ENCODE measurements at regions not wholly inside any gene's neighbourhood (a gene's known extent, or its start where the extent isn't known, plus 50 kb on each side); places are given as distances from the start of the nearest gene placed in this dataset.
"Not testable (repeated sequence)": the region's sequence is repeated elsewhere in the genome, so short reads cannot be mapped to it uniquely, and the experiment has no call there.

GRCh38 chr7:3114917-3115316 lies 71.2 kb upstream of the CARD11 start:
- no peak for TF ChIP-seq SUZ12 (IDR thresholded peaks at IDR 0.05)
- no peak for TF ChIP-seq LEF1 (IDR thresholded peaks at IDR 0.05; ENCODE audit: borderline replicate concordance)
- no peak for TF ChIP-seq FOXM1 (IDR thresholded peaks at IDR 0.05; ENCODE audit: borderline replicate concordance)
- TF ChIP-seq BHLHE40 (IDR thresholded peaks at IDR 0.05; ENCODE audit: borderline replicate concordance) = no peak
- TF ChIP-seq FOXA1 (IDR thresholded peaks at IDR 0.05) = no peak
- no peak for TF ChIP-seq ARNT (IDR thresholded peaks at IDR 0.05)
- TF ChIP-seq SP1 (IDR thresholded peaks at IDR 0.05) = no peak
- TF ChIP-seq HDGF (IDR thresholded peaks at IDR 0.05; ENCODE audit: borderline replicate concordance) = no peak
- no peak for TF ChIP-seq PKNOX1 (IDR thresholded peaks at IDR 0.05)
- no peak for TF ChIP-seq ELF4 (IDR thresholded peaks at IDR 0.05)
- CTCF ChIA-PET = no interaction called here
- DNase-seq (ENCODE audit: extremely low spot score) = no peak
- POLR2A ChIA-PET = no interaction called here

DNA sequence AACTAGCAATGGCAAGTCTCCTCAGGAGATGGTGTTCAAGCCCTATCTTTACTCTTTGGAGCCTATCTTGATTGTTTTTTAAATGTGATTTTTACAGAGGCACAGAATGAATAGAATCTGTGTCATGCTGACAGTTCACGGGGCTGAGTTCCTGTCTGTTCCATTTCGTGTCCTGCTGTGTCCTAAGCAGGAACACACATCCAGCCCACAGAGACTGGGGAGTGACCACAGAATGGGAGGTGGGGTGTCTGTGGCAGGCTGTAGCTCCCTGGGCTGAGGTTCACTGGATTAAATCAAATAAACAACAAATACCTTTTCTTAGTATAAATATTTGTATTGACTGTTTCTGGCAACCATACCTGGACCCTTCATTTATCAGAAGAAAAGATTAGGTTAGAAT lies 73.4 kb upstream of the CARD11 start:
- ChIA-PET CTCF (no interaction called here), POLR2A (no interaction called here)
- no peak for TF ChIP-seq NFRKB (IDR thresholded peaks at IDR 0.05)
- DNase-seq (ENCODE audit: extremely low spot score) = no peak

- ChIA-PET CTCF (interaction anchor here (0.6 kb wide), 1 partner anchor 30 kb away, joined by 3 read pairs; no protein-coding TSS in a partner anchor), POLR2A (no interaction called here)
- no peak for DNase-seq (ENCODE audit: extremely low spot score)
- TF ChIP-seq HDGF (IDR thresholded peaks at IDR 0.05; ENCODE audit: borderline replicate concordance) = no peak
- no peak for TF ChIP-seq NFRKB (IDR thresholded peaks at IDR 0.05)
- TF ChIP-seq SUZ12 (IDR thresholded peaks at IDR 0.05) = no peak
- TF ChIP-seq BHLHE40 (IDR thresholded peaks at IDR 0.05; ENCODE audit: borderline replicate concordance) = no peak
- no peak for TF ChIP-seq L3MBTL2 (conservative IDR thresholded peaks at IDR 0.05)
- TF ChIP-seq ARNT (IDR thresholded peaks at IDR 0.05) = no peak
- TF ChIP-seq ZNF384 (IDR thresholded peaks at IDR 0.05) = no peak
- TF ChIP-seq ELF4 (IDR thresholded peaks at IDR 0.05) = no peak
- TF ChIP-seq SP1 (IDR thresholded peaks at IDR 0.05) = no peak
Measured at GRCh38 chr7:3117488-3118231, 74.0 kb upstream of the CARD11 start.

DNA sequence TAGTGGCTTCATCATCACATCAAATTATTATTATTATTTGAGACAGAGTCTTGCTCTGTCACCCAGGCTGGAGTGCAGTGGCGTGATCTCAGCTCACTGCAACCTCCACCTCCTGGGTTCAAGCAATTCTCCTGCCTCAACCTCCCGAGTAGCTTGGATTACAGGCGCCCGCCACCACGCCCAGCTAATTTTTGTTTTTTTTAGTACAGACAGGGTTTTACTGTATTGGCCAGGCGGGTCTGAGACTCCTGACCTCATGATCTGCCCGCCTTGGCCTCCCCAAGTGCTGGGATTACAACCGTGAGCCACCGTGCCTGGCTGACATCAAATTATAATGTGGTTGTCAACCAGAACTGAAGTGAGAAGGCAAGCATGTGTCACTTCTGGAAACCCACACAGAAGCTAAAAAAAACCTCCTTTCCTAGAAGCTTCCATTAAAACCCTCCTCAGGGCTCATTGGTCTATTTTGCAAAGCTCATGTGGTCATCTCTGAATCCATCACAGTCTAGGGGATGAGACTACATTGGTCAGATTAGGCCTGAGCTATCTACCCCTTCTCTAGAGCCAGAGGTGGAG lies 75.8 kb upstream of the CARD11 start:
- POLR2A ChIA-PET; DNase-seq (ENCODE audit: extremely low spot score); CTCF ChIA-PET: not testable (repeated sequence)

DNA sequence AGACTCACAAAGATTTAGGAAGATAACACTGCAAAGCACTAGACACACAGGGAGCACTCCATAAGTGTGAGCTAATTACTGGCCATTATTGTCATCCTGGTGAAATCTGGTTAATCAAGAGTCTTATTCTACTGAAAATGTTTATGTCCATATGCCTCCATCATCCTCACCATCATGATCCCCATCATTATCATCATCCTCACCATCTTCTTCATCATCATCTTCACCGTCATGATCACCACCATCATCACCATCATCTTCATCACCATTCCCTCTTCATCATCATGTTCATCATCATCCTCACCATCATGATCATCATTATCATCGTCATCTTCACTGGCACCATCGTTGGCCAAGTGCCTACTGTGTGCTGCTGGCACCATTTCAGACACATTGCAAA lies 76.3 kb upstream of the CARD11 start:
- ChIA-PET POLR2A (no interaction called here), CTCF (no interaction called here)
- no peak for DNase-seq (ENCODE audit: extremely low spot score)
- no peak for TF ChIP-seq HDGF (IDR thresholded peaks at IDR 0.05; ENCODE audit: borderline replicate concordance)
- TF ChIP-seq L3MBTL2 (conservative IDR thresholded peaks at IDR 0.05) = no peak
- TF ChIP-seq FOXM1 (IDR thresholded peaks at IDR 0.05; ENCODE audit: borderline replicate concordance) = no peak
- TF ChIP-seq FOXK2 (IDR thresholded peaks at IDR 0.05) = no peak
- no peak for TF ChIP-seq TARDBP (IDR thresholded peaks at IDR 0.05)
- TF ChIP-seq ZNF384 (IDR thresholded peaks at IDR 0.05) = no peak
- no peak for TF ChIP-seq BHLHE40 (IDR thresholded peaks at IDR 0.05; ENCODE audit: borderline replicate concordance)
- no peak for TF ChIP-seq NFRKB (IDR thresholded peaks at IDR 0.05)

- POLR2A ChIA-PET = no interaction called here
- CTCF ChIA-PET = no interaction called here
- DNase-seq (ENCODE audit: extremely low spot score) = no peak
- TF ChIP-seq CTBP1 (IDR thresholded peaks at IDR 0.05; ENCODE audit: borderline replicate concordance) = no peak
- no peak for TF ChIP-seq SUZ12 (IDR thresholded peaks at IDR 0.05)
- no peak for TF ChIP-seq L3MBTL2 (conservative IDR thresholded peaks at IDR 0.05)
- TF ChIP-seq ZNF384 (IDR thresholded peaks at IDR 0.05) = no peak
- no peak for TF ChIP-seq PKNOX1 (IDR thresholded peaks at IDR 0.05)
Measured at GRCh38 chr7:3120513-3120912, 76.8 kb upstream of the CARD11 start.

DNA sequence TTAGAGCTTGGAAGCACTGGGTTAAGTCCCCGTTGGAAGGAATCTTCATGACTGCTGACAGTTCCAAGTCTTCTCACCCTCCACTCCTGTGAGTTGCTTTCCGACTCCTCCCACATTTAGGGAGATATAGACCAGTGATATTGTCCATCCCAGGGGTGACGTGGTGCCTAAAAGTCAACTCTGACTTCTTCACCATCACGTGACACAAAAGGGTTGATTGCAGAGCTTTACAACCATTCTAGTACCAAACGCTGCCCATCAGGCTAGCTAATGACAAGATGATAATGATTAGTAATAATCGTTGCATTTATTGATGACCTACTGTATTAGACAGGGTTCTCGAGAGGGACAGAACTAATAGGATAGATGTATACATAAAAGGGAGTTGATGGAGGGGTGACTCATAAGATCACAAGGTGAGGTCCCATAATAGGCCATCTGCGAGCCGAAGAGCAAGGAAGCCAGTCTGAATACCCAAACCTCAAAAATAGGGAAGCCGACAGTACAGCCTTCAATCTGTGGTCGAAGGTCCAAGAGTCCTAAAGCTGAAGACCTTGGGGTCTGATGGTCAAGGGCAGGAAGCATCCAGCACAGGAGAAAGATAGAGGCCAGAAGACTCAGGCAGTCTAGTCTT lies 85.3 kb upstream of the CARD11 start:
- ChIA-PET CTCF (no interaction called here), POLR2A (no interaction called here)
- no peak for DNase-seq (ENCODE audit: extremely low spot score)
- TF ChIP-seq SUZ12 (IDR thresholded peaks at IDR 0.05) (no peak), BHLHE40 (IDR thresholded peaks at IDR 0.05; ENCODE audit: borderline replicate concordance) (no peak), HDGF (IDR thresholded peaks at IDR 0.05; ENCODE audit: borderline replicate concordance) (no peak), ELF4 (IDR thresholded peaks at IDR 0.05) (no peak), PKNOX1 (IDR thresholded peaks at IDR 0.05) (no peak)

All from HEK293T (cell line).